Smooth muscle cell (in vitro differentiated cells): ENCODE measurements at regions not wholly inside any gene's neighbourhood (a gene's known extent, or its start where the extent isn't known, plus 50 kb on each side); places are given as distances from the start of the nearest gene placed in this dataset.

Experiments used
- DNase-seq: peaks from one replicate; lab custom pipeline; 2025; ENCODE audit not compliant: unreplicated experiment; lab: John Stamatoyannopoulos, UW
- H2AFZ ChIP-seq: fragments of 200-600 bp; sonication (generic); 2 replicates; pipeline ENCODE4 v1.6.0; 2016; ENCODE audit warnings: antibody characterized with exemption, low read depth, mild to moderate bottlenecking
- H3F3A ChIP-seq: fragments of 200-600 bp; sonication (generic); 2 replicates; pipeline ENCODE4 v1.6.0; 2017; ENCODE audit warnings: antibody characterized with exemption, low read depth
- H3K27ac ChIP-seq: fragments of 200-600 bp; sonication (generic); 2 replicates; pipeline ENCODE4 v1.5.1; 2016; ENCODE audit warnings: low read depth, mild to moderate bottlenecking
- H3K27me3 ChIP-seq: fragments of 200-600 bp; sonication (generic); 2 replicates; pipeline ENCODE4 v1.6.1; 2016; ENCODE audit warnings: low read depth, mild to moderate bottlenecking
- H3K36me3 ChIP-seq: fragments of 200-600 bp; sonication (generic); 2 replicates; pipeline ENCODE4 v1.5.1; 2016; ENCODE audit warnings: low read depth
- H3K4me1 ChIP-seq: fragments of 200-600 bp; sonication (generic); 2 replicates; pipeline ENCODE4 v1.5.1; 2016; ENCODE audit warnings: low read depth
- H3K4me2 ChIP-seq: fragments of 200-600 bp; sonication (generic); 2 replicates; pipeline ENCODE4 v1.6.0; 2016; ENCODE audit warnings: mild to moderate bottlenecking
- H3K4me3 ChIP-seq: fragments of 200-600 bp; sonication (generic); 2 replicates; pipeline ENCODE4 v1.5.1; 2016; ENCODE audit warnings: mild to moderate bottlenecking
- H3K79me2 ChIP-seq: fragments of 200-600 bp; sonication (generic); 2 replicates; pipeline ENCODE4 v1.6.0; 2016; ENCODE audit warnings: low read depth, mild to moderate bottlenecking
- H3K9ac ChIP-seq: fragments of 200-600 bp; sonication (generic); 2 replicates; pipeline ENCODE4 v1.6.0; 2016; ENCODE audit warnings: low read depth
- H3K9me3 ChIP-seq: fragments of 200-600 bp; sonication (generic); replicated peaks from 2 replicates; pipeline ENCODE4 v1.5.1; 2016; ENCODE audit warnings: low read depth
- H4K20me1 ChIP-seq: fragments of 200-600 bp; sonication (generic); 2 replicates; pipeline ENCODE4 v1.6.0; 2016; ENCODE audit warnings: low read depth
- WGBS: methylation state at CpG from one replicate; pipeline ENCODE4 v1.1.7; 2016; ENCODE audit warnings: low lambda C conversion rate; 5-methylcytosine and 5-hydroxymethylcytosine counted together
- TF ChIP-seq, protein P1 (sequence below): fragments of 200-600 bp; sonication (generic); IDR thresholded peaks from 2 replicates; pipeline ENCODE4 v1.5.1; 2017; ENCODE audit warnings: borderline replicate concordance, mild to moderate bottlenecking, antibody characterized with exemption; ENCODE audit not compliant: insufficient read depth, poor library complexity, severe bottlenecking

DNA sequence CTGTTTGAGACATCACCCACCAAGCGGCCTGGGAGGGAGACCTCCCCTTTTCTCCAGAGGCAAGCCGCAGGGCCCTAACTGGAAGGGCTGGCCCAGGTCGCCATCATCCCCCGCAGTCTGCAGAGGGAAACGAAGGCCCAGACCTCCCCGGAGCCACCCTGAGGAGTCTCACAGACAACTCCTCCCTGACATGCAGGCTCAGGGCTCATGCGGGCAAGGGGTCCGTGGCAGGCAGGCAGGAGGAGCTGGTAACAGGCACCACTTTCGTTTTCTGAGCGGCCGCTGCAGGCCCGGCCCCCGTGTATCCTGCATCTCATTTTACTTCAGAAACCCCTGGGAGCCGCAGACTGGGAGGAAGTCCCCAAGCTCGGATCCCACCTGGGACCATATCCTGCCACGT, 192.0 kb upstream of the PPP1R26 start:
- H3K4me2 ChIP-seq = no peak overlapping the region
- H3K9ac ChIP-seq = no peak overlapping the region
- peaks cover 7% of the 10 kb centered on the region for H3K27me3 ChIP-seq
- no peak overlapping the region for H2AFZ ChIP-seq
- no peaks in the 10 kb centered on the region for H3K4me1 ChIP-seq
- no peak overlapping the region for H3K4me3 ChIP-seq
- DNase-seq = no peak
- no peaks in the 10 kb centered on the region for H3K9me3 ChIP-seq
- no peaks in the 10 kb centered on the region for H3K36me3 ChIP-seq
- H3K79me2 ChIP-seq = no peaks in the 10 kb centered on the region
- H3F3A ChIP-seq = no peaks in the 10 kb centered on the region
- TF ChIP-seq, protein P1, sequence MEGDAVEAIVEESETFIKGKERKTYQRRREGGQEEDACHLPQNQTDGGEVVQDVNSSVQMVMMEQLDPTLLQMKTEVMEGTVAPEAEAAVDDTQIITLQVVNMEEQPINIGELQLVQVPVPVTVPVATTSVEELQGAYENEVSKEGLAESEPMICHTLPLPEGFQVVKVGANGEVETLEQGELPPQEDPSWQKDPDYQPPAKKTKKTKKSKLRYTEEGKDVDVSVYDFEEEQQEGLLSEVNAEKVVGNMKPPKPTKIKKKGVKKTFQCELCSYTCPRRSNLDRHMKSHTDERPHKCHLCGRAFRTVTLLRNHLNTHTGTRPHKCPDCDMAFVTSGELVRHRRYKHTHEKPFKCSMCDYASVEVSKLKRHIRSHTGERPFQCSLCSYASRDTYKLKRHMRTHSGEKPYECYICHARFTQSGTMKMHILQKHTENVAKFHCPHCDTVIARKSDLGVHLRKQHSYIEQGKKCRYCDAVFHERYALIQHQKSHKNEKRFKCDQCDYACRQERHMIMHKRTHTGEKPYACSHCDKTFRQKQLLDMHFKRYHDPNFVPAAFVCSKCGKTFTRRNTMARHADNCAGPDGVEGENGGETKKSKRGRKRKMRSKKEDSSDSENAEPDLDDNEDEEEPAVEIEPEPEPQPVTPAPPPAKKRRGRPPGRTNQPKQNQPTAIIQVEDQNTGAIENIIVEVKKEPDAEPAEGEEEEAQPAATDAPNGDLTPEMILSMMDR = no peak
- H4K20me1 ChIP-seq = no peaks in the 10 kb centered on the region
- no peak overlapping the region for H3K27ac ChIP-seq
- 89% methylated on average over 16 of the region's 16 CpGs for whole genome bisulfite sequencing

DNA sequence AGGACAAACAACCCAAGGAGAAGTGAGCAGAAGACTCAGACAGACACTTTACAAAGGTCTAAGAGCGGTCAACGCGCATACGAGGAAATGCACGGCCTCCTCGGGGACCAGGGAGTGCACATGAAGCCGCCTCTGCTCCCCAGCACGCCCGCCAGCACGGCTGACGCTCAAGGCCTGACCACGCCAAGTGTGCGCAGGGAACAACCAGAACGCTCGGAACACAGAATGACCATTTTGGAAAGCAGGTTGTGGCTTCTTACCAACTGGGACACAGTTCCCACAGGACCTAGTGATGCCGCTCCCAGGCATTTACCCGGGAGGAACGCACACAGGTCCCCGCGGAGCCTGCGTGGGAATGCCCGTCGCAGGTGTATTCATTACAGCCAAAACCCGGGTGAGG, 191.5 kb upstream of the PPP1R26 start:
- Histone ChIP-seq H3K4me1 (no peaks in the 10 kb centered on the region), H3K9ac (no peak overlapping the region), H3K79me2 (no peaks in the 10 kb centered on the region), H3K4me2 (no peak overlapping the region), H3K9me3 (no peaks in the 10 kb centered on the region), H2AFZ (no peak overlapping the region), H3K4me3 (no peak overlapping the region), H4K20me1 (no peaks in the 10 kb centered on the region), H3K27ac (no peak overlapping the region), H3K36me3 (no peaks in the 10 kb centered on the region), H3K27me3 (peaks cover 7% of the 10 kb centered on the region), H3F3A (no peaks in the 10 kb centered on the region)
- TF ChIP-seq, protein P1 = no peak
- DNase-seq = no peak
- WGBS = 97% methylated on average over 22 of the region's 24 CpGs

DNA sequence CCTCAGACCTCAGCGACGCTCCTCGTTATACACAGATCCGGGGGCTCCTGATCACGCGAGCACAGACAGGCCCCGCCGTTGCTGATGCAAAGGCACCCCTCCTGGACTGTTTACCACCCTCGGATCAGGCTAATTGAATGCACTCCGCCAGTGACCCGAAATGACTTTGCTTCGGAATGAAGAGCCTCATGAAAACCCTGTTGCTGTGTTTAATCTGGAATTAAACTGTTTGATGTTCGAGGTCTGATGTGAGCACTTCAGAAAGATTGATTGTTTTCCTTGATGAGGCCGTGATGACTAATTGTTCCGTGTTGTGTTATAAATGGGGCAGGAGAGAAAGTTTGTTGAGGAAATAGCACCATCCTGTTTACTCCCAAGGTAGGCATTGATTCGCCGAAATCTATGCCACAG, 190.5 kb upstream of the PPP1R26 start:
- H3K4me1 ChIP-seq = no peaks in the 10 kb centered on the region
- no peak overlapping the region for H3K4me2 ChIP-seq
- no peak for DNase-seq
- no peaks in the 10 kb centered on the region for H3K79me2 ChIP-seq
- no peak overlapping the region for H3K9ac ChIP-seq
- no peaks in the 10 kb centered on the region for H3K9me3 ChIP-seq
- H2AFZ ChIP-seq = no peak overlapping the region
- no peak overlapping the region for H3K27ac ChIP-seq
- H3K4me3 ChIP-seq = no peak overlapping the region
- H3K36me3 ChIP-seq = no peaks in the 10 kb centered on the region
- 90% methylated on average over 17 of the region's 17 CpGs for WGBS
- TF ChIP-seq, protein P1 = no peak
- H3K27me3 ChIP-seq = peaks cover 7% of the 10 kb centered on the region
- no peaks in the 10 kb centered on the region for H3F3A ChIP-seq
- no peaks in the 10 kb centered on the region for H4K20me1 ChIP-seq

DNA sequence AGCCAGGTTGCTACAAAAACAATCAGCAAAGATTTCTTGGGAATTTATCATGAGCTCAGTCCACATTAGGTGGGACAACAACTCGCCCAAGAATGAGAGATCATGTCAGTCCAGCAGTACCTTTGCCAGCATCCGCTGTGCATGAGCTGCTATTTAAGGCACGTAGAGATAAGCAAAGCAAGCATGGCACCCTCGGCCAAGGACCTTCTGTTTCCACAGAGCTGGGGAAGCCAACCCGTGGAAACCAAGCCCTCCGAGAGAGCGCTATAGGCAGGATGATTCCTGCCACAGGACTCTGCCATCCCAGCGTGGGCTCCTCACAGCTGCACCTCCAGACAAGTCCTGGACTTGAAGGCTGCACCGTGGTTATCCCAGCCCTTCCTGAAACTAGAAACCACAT, 189.5 kb upstream of the PPP1R26 start:
- no peak for DNase-seq
- 82% methylated on average over 9 of the region's 9 CpGs for WGBS

More for the DNA sequence above, 189.5 kb upstream of the PPP1R26 start:
- Histone ChIP-seq H3K79me2 (no peaks in the 10 kb centered on the region), H3K4me3 (no peak overlapping the region), H3K27me3 (peaks cover 7% of the 10 kb centered on the region), H3K36me3 (no peaks in the 10 kb centered on the region), H3K4me1 (no peaks in the 10 kb centered on the region), H3K4me2 (no peak overlapping the region), H3F3A (no peaks in the 10 kb centered on the region), H3K9ac (no peak overlapping the region), H4K20me1 (no peaks in the 10 kb centered on the region), H3K27ac (no peak overlapping the region), H2AFZ (no peak overlapping the region), H3K9me3 (no peaks in the 10 kb centered on the region)
- TF ChIP-seq, protein P1 = no peak
